NCI-H2029 (cell line): ENCODE measurements at regions not wholly inside any gene's neighbourhood (a gene's known extent, or its start where the extent isn't known, plus 50 kb on each side); places are given as distances from the start of the nearest gene placed in this dataset.
"Not testable (repeated sequence)": the region's sequence is repeated elsewhere in the genome, so short reads cannot be mapped to it uniquely, and the experiment has no call there.

Source experiments
- DNase-seq: peaks from one replicate; lab custom pipeline; 2025; lab: John Stamatoyannopoulos, UW

- no peak for DNase-seq
Observed at GRCh38 chr15:38961456-38961855, 396.8 kb upstream of the RASGRP1 start.

GRCh38 chr15:38961931-38962330, 397.3 kb upstream of the RASGRP1 start:
- no peak for DNase-seq

DNA sequence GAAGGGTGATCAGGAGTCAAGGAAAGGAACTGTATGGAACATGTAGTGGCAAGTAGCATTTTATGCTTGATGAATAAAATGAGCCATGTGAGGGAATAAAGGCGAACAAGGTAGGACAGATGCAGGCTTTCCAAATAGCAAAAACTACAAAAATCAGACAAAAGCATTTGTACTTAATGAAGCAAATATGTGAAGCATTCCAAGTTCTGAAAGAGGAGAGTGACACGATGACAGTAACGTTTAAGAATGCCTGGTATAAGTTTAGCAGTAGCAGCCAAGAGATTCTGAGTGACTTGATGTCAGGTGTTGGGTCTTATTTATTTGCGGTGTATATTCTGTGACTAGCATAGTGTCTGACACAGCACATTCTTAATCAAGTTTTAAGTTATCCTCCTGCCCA, 408.2 kb upstream of the RASGRP1 start:
- no peak for DNase-seq

- no peak for DNase-seq
Observed at GRCh38 chr15:38975282-38975990, 410.8 kb upstream of the RASGRP1 start.

GRCh38 chr15:38991126-38991525, 426.5 kb upstream of the RASGRP1 start:
- no peak for DNase-seq

DNA sequence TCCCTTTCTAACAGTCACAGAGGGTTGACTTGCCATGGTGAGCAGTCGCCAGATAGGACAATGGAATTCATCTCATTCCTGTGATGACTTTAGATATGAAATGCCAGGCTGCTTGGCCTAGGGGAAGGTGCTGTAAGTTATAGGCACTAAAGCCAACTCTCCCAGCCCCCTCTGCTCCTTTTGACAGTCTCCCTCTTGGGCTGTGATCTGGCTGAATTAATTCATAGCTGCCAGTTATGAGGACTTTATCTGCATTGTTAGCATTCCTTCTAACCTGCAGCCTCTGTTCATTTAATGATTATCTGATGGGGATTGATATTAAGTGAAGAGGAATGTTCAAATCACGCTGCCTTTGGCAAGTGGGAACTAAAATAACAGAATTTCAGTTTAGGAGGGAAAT, 427.1 kb upstream of the RASGRP1 start:
- no peak for DNase-seq

DNA sequence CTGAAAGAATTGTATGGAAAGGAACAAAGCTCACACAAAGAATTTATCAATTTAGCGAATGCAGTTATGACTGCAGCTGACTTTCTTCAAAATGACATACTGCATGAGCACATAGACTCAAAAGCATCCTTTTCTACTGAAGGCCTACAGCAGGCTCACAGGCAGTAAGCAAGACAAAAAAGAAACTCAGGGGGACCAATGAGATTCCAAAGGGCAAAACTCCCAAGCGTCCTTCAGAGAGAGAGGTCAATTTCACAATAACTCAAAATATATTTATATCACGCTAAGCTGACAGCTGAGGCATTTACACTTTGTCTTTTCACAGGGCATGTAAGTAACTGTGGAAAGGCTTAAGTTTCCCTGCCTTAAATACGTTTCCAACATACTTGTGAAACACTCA, 427.9 kb upstream of the RASGRP1 start:
- DNase-seq: no peak

DNA sequence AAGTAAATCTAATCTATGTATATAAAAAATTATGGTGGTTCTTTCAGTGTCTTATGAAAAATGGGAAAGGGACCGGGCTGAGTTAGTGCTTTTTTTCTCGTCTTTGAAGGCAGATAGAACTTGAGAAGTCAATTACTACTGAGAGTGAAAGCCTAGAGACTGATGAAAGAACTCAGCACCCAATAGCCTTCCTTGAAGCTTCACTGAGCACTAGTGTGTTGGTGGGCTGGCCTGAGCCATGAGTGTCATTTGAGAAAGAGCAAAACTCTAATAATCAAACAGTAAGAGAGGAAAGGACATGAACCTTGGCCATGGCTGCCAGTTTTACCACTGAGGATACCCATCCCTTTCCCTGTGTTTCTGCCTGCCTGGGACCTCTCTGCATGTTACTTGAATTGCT, 428.3 kb upstream of the RASGRP1 start:
- DNase-seq: no peak

DNA sequence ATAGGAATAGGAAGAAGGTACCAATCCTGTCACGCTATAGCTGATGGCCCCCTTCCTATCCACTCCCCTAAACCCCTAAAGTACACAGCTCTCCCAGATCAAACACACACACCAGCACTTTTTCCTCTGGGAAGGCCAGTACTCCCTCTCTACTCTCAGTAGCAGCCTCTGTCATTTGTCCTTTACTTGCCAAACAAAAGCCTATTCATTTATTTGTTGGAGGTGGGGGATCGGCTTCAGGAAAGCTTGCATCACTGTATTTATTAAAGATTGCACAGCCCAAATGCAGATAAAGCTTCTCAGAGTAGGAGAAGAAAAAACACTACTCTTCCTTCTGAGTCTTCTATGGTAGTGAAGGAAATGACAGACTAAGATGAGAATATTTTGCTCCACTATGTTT, 429.7 kb upstream of the RASGRP1 start:
- DNase-seq: no peak

DNA sequence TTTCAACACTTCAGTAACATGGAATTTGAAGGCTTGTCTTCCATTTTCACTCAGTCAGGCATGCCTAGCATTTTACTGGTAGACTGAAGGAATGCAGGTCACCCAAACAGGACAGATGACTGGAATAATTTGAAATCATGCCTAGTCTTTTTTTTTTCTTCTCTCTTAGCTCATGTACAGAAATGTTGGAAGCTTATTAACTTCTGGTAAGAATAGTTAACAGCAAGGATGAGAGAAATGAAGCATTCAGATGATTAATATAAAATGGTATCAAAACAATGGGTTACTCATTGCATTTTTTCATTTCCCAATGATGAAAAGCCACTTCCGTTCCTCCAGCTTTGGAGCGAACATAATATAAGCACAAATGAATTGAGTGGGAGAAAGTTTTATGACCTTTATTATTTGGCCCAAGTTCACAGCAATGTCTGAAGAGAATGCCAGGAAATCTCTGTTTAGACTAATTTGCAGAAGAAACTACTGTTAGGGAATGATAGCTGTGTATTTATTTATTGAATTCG, 431.6 kb upstream of the RASGRP1 start:
- DNase-seq: no peak

DNA sequence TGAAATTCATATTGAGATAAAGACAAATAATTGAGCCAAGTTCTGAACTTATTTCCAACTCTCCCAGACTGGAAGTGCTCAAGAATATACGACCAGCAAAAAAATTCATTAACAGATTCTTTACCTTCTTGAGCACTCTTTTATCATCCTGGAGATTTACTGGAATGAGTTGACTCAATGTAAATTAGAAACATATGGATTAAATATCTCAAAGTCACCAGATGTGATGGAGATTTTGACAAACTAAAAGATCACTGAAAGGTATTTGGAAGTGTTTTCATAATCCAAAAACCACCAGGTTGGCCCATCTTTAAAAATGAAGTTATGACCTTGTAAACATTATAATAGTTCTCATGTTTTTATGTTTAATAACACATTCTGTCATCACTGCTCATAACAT, 433.2 kb upstream of the RASGRP1 start:
- no peak for DNase-seq

DNA sequence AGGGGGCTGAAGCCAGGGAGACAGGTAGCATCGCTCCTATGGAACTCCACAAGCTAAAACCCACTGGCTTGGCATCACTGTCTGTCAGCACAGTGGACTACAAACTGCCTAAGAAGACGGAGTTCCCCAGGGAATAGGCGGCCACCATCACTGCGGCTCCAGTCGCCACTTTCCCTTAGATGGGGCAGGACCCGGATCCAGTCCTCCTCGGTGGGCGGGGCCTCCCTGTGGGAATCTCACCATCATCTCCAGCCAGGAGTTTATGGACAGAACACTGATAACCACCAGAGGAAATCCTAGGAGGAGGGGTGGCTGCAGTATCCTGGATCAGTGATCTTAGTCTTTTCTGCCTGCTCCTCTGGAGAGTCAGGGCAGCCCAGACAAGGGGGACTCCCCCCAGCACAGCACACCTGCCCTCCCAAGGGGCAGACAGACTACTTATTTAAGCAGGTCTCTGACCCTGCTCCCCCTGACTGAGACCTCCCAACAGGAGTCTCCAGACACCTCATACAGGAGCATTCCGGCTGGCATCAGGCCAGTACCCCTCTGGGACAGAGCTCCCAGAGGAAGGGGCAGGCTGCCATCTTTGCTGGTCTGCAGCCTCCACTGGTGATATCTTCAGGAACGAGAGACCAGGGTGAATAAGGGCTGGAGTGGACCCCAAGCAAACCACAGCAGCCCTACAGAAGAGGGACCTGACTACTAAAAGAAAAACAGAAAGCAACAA, 435.6 kb upstream of the RASGRP1 start:
- DNase-seq: no peak

DNA sequence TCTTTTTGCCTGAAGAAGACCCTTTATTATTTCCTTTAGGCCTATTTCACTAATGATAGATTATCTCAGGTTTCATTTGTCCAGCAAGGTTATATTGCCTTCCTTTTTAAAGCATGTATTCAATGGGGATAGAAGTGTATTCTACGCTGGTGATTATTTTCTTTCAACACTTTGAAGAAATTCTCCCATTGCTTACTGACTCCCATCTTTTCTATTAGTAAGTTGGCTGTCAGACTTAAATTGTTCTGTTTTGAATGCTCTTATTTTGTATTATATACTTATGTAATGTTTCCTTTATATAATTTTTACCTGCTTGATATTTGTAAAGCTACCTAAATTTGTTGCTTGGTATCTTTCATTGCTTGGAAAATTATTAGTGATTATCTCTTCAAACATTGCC, 445.1 kb upstream of the RASGRP1 start:
- no peak for DNase-seq

- not testable (repeated sequence) for DNase-seq
Observed at GRCh38 chr15:39011066-39011465, 446.5 kb upstream of the RASGRP1 start.

- DNase-seq: no peak
Observed at GRCh38 chr15:39013262-39013661, 448.6 kb upstream of the RASGRP1 start.

- DNase-seq: no peak
Observed at GRCh38 chr15:39014682-39015081, 450.1 kb upstream of the RASGRP1 start.

- no peak for DNase-seq
Observed at GRCh38 chr15:39016706-39017105, 452.1 kb upstream of the RASGRP1 start.

DNA sequence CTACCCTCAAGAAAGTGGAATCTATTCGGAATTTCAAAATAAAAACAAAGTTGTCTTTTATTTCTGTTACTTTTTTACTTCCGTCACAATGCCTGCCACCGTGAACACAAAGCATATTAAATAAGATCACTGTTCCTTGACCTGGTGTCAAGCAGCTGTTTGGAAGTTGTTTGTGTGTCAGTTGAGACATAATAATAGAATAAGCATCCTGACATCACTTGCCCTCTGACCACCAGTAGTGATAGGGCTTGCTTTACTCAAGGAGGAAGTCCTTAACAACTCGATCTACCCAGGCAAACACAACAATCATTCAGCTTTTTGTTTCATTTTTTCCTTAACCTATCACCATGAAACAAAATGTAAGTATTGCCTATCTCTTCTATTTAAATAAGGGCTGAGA, 454.4 kb upstream of the RASGRP1 start:
- no peak for DNase-seq

DNA sequence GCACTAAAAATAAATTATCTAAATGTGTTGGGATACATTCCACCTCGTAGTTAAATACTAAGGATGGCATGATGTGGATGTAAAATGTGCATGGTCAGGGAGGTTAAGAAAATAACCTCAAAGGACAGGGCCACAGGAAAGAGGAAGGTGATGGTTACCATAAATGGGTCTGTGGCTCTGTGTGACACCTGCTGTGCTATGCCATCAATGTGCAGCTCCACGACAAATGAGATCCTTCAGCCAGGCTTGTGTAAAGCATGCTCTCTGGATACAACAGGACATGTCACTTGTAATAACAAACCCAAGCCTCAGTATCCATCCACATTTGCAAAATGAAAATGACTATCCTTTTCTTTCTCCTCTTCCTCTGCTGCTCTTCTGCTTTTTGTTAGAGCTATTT, 456.7 kb upstream of the RASGRP1 start:
- no peak for DNase-seq

- no peak for DNase-seq
Observed at GRCh38 chr15:39022532-39023305, 458.1 kb upstream of the RASGRP1 start.

- no peak for DNase-seq
Observed at GRCh38 chr15:39025321-39025720, 460.7 kb upstream of the RASGRP1 start.

- no peak for DNase-seq
Observed at GRCh38 chr15:39025881-39026280, 461.3 kb upstream of the RASGRP1 start.

DNA sequence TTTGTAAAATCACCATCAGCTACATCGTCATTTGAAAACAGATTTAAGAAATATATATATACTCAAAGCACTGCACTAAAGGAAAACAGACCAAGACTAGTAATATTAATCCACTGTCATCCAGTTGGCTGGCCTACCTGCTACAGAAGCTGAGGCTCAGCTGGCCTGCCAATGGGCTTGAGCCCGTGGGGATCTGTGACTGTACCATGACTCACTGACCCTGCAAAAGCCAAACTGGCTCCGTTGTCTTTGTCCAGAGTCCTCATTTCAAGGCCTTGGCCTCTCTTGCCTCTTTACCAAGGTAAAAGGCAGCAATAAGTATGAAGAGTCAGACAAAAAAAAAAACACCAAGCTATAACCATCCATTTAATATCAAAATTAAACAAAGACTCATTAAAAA, 463.5 kb upstream of the RASGRP1 start:
- no peak for DNase-seq
